Erythroblast (primary cell): ENCODE measurements at regions not wholly inside any gene's neighbourhood (a gene's known extent, or its start where the extent isn't known, plus 50 kb on each side); places are given as distances from the start of the nearest gene placed in this dataset.

Experiments used
- GATA1 ChIP-seq: IDR thresholded peaks from 2 replicates; pipeline ENCODE4 v1.6.1; 2011; ENCODE audit warnings: low read depth, mild to moderate bottlenecking, control low read depth, low read length, moderate library complexity
- POLR2A ChIP-seq: IDR thresholded peaks from 2 replicates; pipeline ENCODE4 v1.6.1; 2011; ENCODE audit warnings: mild to moderate bottlenecking, low read length

- TF ChIP-seq POLR2A (no peak), GATA1 (no peak)
Measured at GRCh38 chr1:98045211-98045766, 124.5 kb upstream of the DPYD start.
